ENCODE measurements at regions not wholly inside any gene's neighbourhood (a gene's known extent, or its start where the extent isn't known, plus 50 kb on each side); places are given as distances from the start of the nearest gene placed in this dataset.

- TF ChIP-seq JUND (IDR thresholded peaks at IDR 0.05; ENCODE audit: borderline replicate concordance, low read depth, low read length) = no peak
- TF ChIP-seq JUND (tag; IDR thresholded peaks at IDR 0.05; ENCODE audit: borderline replicate concordance, low read depth, low read length) = no peak
- no peak for TF ChIP-seq TAF1 (IDR thresholded peaks at IDR 0.05; ENCODE audit: control insufficient read depth, extremely low read depth, insufficient read depth, low read length, severe bottlenecking)
- TF ChIP-seq NR2C2 (CRISPR knock-in tag; IDR thresholded peaks at IDR 0.05) = no peak
- no peak for TF ChIP-seq NR2C2 (tag; IDR thresholded peaks at IDR 0.05)
- no peak for TF ChIP-seq PURB (CRISPR knock-in tag; IDR thresholded peaks at IDR 0.05; ENCODE audit: low read depth)
- no peak for TF ChIP-seq HBP1 (CRISPR knock-in tag; IDR thresholded peaks at IDR 0.05)
- TF ChIP-seq CTCF (IDR thresholded peaks at IDR 0.05 in 2 of 3, conservative IDR thresholded peaks at IDR 0.05 in 1 of 3; ENCODE audit: insufficient read depth in 2 of 3, low read depth in 1 of 3, low read length in 3 of 3) = no peak
- TF ChIP-seq POLR2AphosphoS5 (IDR thresholded peaks at IDR 0.05; ENCODE audit: control insufficient read depth, insufficient read depth, low read depth, low read length) = no peak
- TF ChIP-seq AFF1 (IDR thresholded peaks at IDR 0.05; ENCODE audit: low read depth in 1 of 2, partially characterized antibody in 2 of 2) = no peak
- no peak for TF ChIP-seq ZNF41 (CRISPR knock-in tag; conservative IDR thresholded peaks at IDR 0.05)
- TF ChIP-seq EP300 (IDR thresholded peaks at IDR 0.05; ENCODE audit: low read length) = no peak
- no peak for TF ChIP-seq NFATC3 (IDR thresholded peaks at IDR 0.05)
- TF ChIP-seq ZBTB2 (IDR thresholded peaks at IDR 0.05) = no peak
These were observed 53.6 kb upstream of the SGCD start for GRCh38 chr5:156273325-156273724.
